ENCODE measurements at regions not wholly inside any gene's neighbourhood (a gene's known extent, or its start where the extent isn't known, plus 50 kb on each side); places are given as distances from the start of the nearest gene placed in this dataset.

- H3K4me1 ChIP-seq, result no peaks in the 10 kb centered on the region
- H3K4me3 ChIP-seq, result no peak overlapping the region
- intact Hi-C loops (cut with DNase I), result no loop called here
- TF ChIP-seq CTCF (IDR thresholded peaks at IDR 0.05), result no peak
- no peak overlapping the region for H3K9ac ChIP-seq (ENCODE audit: low read depth in 2 of 2, low read length in 2 of 2)
- no peak for DNase-seq
- H3K27ac ChIP-seq, result no peak overlapping the region
- no peaks in the 10 kb centered on the region for H3K9me3 ChIP-seq
- H3K36me3 ChIP-seq, result no peaks in the 10 kb centered on the region
- no peaks in the 10 kb centered on the region for H3K27me3 ChIP-seq
Observed at GRCh38 chr12:87378526-87378925, 650.7 kb downstream of the C12orf50 start.

- intact Hi-C loops (cut with DNase I), result no loop called here
- TF ChIP-seq CTCF (IDR thresholded peaks at IDR 0.05), result no peak
Observed at GRCh38 chr12:87376722-87377121, 652.5 kb downstream of the C12orf50 start.

GRCh38 chr12:87369161-87369560, 660.0 kb downstream of the C12orf50 start:
- no peaks in the 10 kb centered on the region for H3K27me3 ChIP-seq
- no peak overlapping the region for H3K27ac ChIP-seq
- no peaks in the 10 kb centered on the region for H3K4me1 ChIP-seq
- no peak for DNase-seq
- intact Hi-C loops (cut with DNase I), result no loop called here
- no peak overlapping the region for H3K9ac ChIP-seq (ENCODE audit: low read depth in 2 of 2, low read length in 2 of 2)
- no peak for TF ChIP-seq CTCF (IDR thresholded peaks at IDR 0.05)
- H3K36me3 ChIP-seq, result no peaks in the 10 kb centered on the region
- no peak overlapping the region for H3K4me3 ChIP-seq
- H3K9me3 ChIP-seq, result no peaks in the 10 kb centered on the region

More at GRCh38 chr12:87376722-87377121, 652.5 kb downstream of the C12orf50 start:
- Histone ChIP-seq H3K4me1 (no peaks in the 10 kb centered on the region), H3K4me3 (no peak overlapping the region), H3K27me3 (no peaks in the 10 kb centered on the region), H3K27ac (no peak overlapping the region), H3K9ac (ENCODE audit: low read depth in 2 of 2, low read length in 2 of 2) (no peak overlapping the region), H3K9me3 (no peaks in the 10 kb centered on the region), H3K36me3 (no peaks in the 10 kb centered on the region)
- DNase-seq, result no peak

- Histone ChIP-seq H3K27me3 (no peaks in the 10 kb centered on the region), H3K9ac (ENCODE audit: low read depth in 2 of 2, low read length in 2 of 2) (no peak overlapping the region), H3K36me3 (no peaks in the 10 kb centered on the region), H3K4me1 (no peaks in the 10 kb centered on the region), H3K27ac (no peak overlapping the region), H3K4me3 (no peak overlapping the region), H3K9me3 (no peaks in the 10 kb centered on the region)
- intact Hi-C loops (cut with DNase I), result no loop called here
- no peak for DNase-seq
- no peak for TF ChIP-seq CTCF (IDR thresholded peaks at IDR 0.05)
Observed at GRCh38 chr12:87368259-87368658, 660.9 kb downstream of the C12orf50 start.

- Histone ChIP-seq H3K9ac (ENCODE audit: low read depth in 2 of 2, low read length in 2 of 2) (no peak overlapping the region), H3K27ac (no peak overlapping the region), H3K4me1 (no peaks in the 10 kb centered on the region), H3K9me3 (no peaks in the 10 kb centered on the region), H3K4me3 (no peak overlapping the region), H3K27me3 (no peaks in the 10 kb centered on the region), H3K36me3 (no peaks in the 10 kb centered on the region)
- no peak for DNase-seq
- intact Hi-C loops (cut with DNase I), result no loop called here
- TF ChIP-seq CTCF (IDR thresholded peaks at IDR 0.05), result no peak
Observed at GRCh38 chr12:87365423-87365822, 663.8 kb downstream of the C12orf50 start.
